Liver (tissue), 8 donors: ENCODE measurements at regions not wholly inside any gene's neighbourhood (a gene's known extent, or its start where the extent isn't known, plus 50 kb on each side); places are given as distances from the start of the nearest gene placed in this dataset.

Experiments
- DNase-seq: peaks from one replicate; pipeline ENCODE4 v3.0.0-alpha.2; 2017; ENCODE audit warnings: low spot score
- H3K27ac ChIP-seq, 2 donors: one replicate each; pipeline ENCODE4 v1.7.0; 2013; ENCODE audit warnings: inconsistent platforms in 2 of 2, low read length in 2 of 2, control low read depth in 1 of 2, low read depth in 1 of 2, mild to moderate bottlenecking in 1 of 2
- H3K27me3 ChIP-seq, 4 donors: one replicate each; pipeline versions ENCODE4 v1.6.1 to v1.7.0; 2013; ENCODE audit warnings: low read length in 3 of 4, inconsistent platforms in 1 of 4, mild to moderate bottlenecking in 1 of 4, moderate library complexity in 1 of 4; ENCODE audit not compliant: control insufficient read depth in 4 of 4, insufficient read depth in 4 of 4
- H3K36me3 ChIP-seq, 4 donors: one replicate each; pipeline versions ENCODE4 v1.6.1 to v1.7.0; 2013; ENCODE audit warnings: low read length in 3 of 4, mild to moderate bottlenecking in 3 of 4, low read depth in 1 of 4, moderate library complexity in 1 of 4; ENCODE audit not compliant: control insufficient read depth in 4 of 4, insufficient read depth in 3 of 4
- H3K4me1 ChIP-seq, 4 donors: one replicate each; pipeline versions ENCODE4 v1.6.1 to v1.7.0; 2013; ENCODE audit warnings: low read length in 3 of 4, mild to moderate bottlenecking in 3 of 4, moderate library complexity in 1 of 4; ENCODE audit not compliant: control insufficient read depth in 4 of 4, insufficient read depth in 4 of 4
- H3K4me3 ChIP-seq, 3 donors: one replicate each; pipeline versions ENCODE4 v1.6.1 to v1.7.0; 2013; ENCODE audit warnings: low read length in 3 of 3, control low read depth in 1 of 3, low read depth in 1 of 3, mild to moderate bottlenecking in 1 of 3
- H3K9ac ChIP-seq, 2 donors: one replicate each; pipeline ENCODE4 v1.7.0; 2013; ENCODE audit warnings: low read length in 2 of 2, mild to moderate bottlenecking in 2 of 2, moderate library complexity in 2 of 2, control low read depth in 1 of 2, low read depth in 1 of 2
- H3K9me3 ChIP-seq, 4 donors: one replicate each; pipeline versions ENCODE4 v1.6.1 to v1.7.0; 2013; ENCODE audit warnings: low read length in 3 of 4; ENCODE audit not compliant: control insufficient read depth in 4 of 4
- ATF3 ChIP-seq: IDR thresholded peaks from 2 replicates; pipeline ENCODE4 v1.6.1; 2016; ENCODE audit warnings: antibody characterized with exemption
- CTCF ChIP-seq: fragments of 150-350 bp; IDR thresholded peaks from 2 replicates; pipeline ENCODE4 v1.5.1; 2017; ENCODE audit warnings: improper control_type of control experiment, low read depth, low read length; ENCODE audit not compliant: missing input control
- EGR1 ChIP-seq, 2 donors: IDR thresholded peaks; 2 replicates each; pipeline ENCODE4 v1.6.1; 2016 to 2018; ENCODE audit warnings: antibody characterized with exemption in 2 of 2, low read depth in 2 of 2
- FOXA2 ChIP-seq: IDR thresholded peaks from 2 replicates; pipeline ENCODE4 v1.6.1; 2016; ENCODE audit warnings: antibody characterized with exemption
- GABPA ChIP-seq, 2 donors: IDR thresholded peaks in 1 of 2; conservative IDR thresholded peaks in 1 of 2; 2 replicates each; pipeline ENCODE4 v1.6.1; 2016; ENCODE audit warnings: antibody characterized with exemption in 2 of 2, mild to moderate bottlenecking in 1 of 2, moderate library complexity in 1 of 2
- HNF4A ChIP-seq, 2 donors: conservative IDR thresholded peaks; 2 replicates each; pipeline ENCODE4 v1.6.1; 2016; ENCODE audit warnings: antibody characterized with exemption in 2 of 2, mild to moderate bottlenecking in 2 of 2
- JUND ChIP-seq, 2 donors: IDR thresholded peaks; 2 replicates each; pipeline ENCODE4 v1.6.1; 2016; ENCODE audit warnings: antibody characterized with exemption in 2 of 2
- NR2F2 ChIP-seq: IDR thresholded peaks from 2 replicates; pipeline ENCODE4 v1.6.1; 2016; ENCODE audit warnings: antibody characterized with exemption
- REST ChIP-seq: IDR thresholded peaks from 2 replicates; pipeline ENCODE4 v1.6.1; 2016; ENCODE audit warnings: antibody characterized with exemption, mild to moderate bottlenecking
- TAF1 ChIP-seq: conservative IDR thresholded peaks from 2 replicates; pipeline ENCODE4 v1.6.1; 2016; ENCODE audit warnings: antibody characterized with exemption, mild to moderate bottlenecking
- YY1 ChIP-seq: IDR thresholded peaks from 2 replicates; pipeline ENCODE4 v1.6.1; 2016; ENCODE audit warnings: antibody characterized with exemption, mild to moderate bottlenecking
- ZBTB33 ChIP-seq: IDR thresholded peaks from 2 replicates; pipeline ENCODE4 v1.6.1; 2016; ENCODE audit warnings: antibody characterized with exemption
- WGBS: extraction: QIAGEN DNeasy Blood & Tissue Kit; methylation state at CpG from one replicate; pipeline ENCODE4 v1.1.7; 2013; 5-methylcytosine and 5-hydroxymethylcytosine counted together
- donor health status: healthy.
- donor health status: healthy.
- donor health status: healthy.
- donor health status: healthy.
- donor health status: healthy.

- Histone ChIP-seq H3K4me1 (no peaks in the 10 kb centered on the region), H3K4me3 (no peak overlapping the region), H3K9ac (no peak overlapping the region), H3K27ac (no peak overlapping the region), H3K27me3 (no peaks in the 10 kb centered on the region), H3K9me3 (no peaks in the 10 kb centered on the region), H3K36me3 (no peaks in the 10 kb centered on the region)
- TF ChIP-seq ATF3 (no peak), FOXA2 (no peak), REST (no peak), JUND (IDR thresholded peaks at IDR 0.05) (no peak), ZBTB33 (no peak), YY1 (no peak), GABPA (IDR thresholded peaks at IDR 0.05 in 1 of 2, conservative IDR thresholded peaks at IDR 0.05 in 1 of 2) (no peak), HNF4A (conservative IDR thresholded peaks at IDR 0.05) (no peak), TAF1 (no peak), NR2F2 (no peak)
- WGBS = 87% methylated on average over 3 of the region's 3 CpGs
- no peak for DNase-seq
These were observed 211.6 kb upstream of the SESN3 start for GRCh38 chr11:95442531-95443050.

- no peaks in the 10 kb centered on the region for H3K9me3 ChIP-seq
- H3K36me3 ChIP-seq = no peaks in the 10 kb centered on the region
- no peaks in the 10 kb centered on the region for H3K27me3 ChIP-seq
- no peak for DNase-seq
- H3K4me3 ChIP-seq = no peak overlapping the region
- H3K4me1 ChIP-seq = no peaks in the 10 kb centered on the region
- 92% methylated on average over 7 of the region's 9 CpGs for WGBS
- H3K9ac ChIP-seq = no peak overlapping the region
- no peak overlapping the region for H3K27ac ChIP-seq
- TF ChIP-seq CTCF (no peak), GABPA (IDR thresholded peaks at IDR 0.05 in 1 of 2, conservative IDR thresholded peaks at IDR 0.05 in 1 of 2) (no peak), YY1 (no peak), TAF1 (no peak), HNF4A (conservative IDR thresholded peaks at IDR 0.05) (no peak), ATF3 (no peak), EGR1 (IDR thresholded peaks at IDR 0.05; ENCODE audit: low read depth in 2 of 2) (no peak), ZBTB33 (no peak), FOXA2 (no peak)
These were observed 204.8 kb upstream of the SESN3 start for GRCh38 chr11:95435628-95436353.
